CD1c-positive myeloid dendritic cell (primary cell): ENCODE measurements at regions not wholly inside any gene's neighbourhood (a gene's known extent, or its start where the extent isn't known, plus 50 kb on each side); places are given as distances from the start of the nearest gene placed in this dataset.
"Not testable (repeated sequence)": the region's sequence is repeated elsewhere in the genome, so short reads cannot be mapped to it uniquely, and the experiment has no call there.

Source experiments
- DNase-seq: peaks from one replicate; pipeline ENCODE4 v3.0.0-alpha.2; 2016; ENCODE audit errors: extremely low spot score

DNA sequence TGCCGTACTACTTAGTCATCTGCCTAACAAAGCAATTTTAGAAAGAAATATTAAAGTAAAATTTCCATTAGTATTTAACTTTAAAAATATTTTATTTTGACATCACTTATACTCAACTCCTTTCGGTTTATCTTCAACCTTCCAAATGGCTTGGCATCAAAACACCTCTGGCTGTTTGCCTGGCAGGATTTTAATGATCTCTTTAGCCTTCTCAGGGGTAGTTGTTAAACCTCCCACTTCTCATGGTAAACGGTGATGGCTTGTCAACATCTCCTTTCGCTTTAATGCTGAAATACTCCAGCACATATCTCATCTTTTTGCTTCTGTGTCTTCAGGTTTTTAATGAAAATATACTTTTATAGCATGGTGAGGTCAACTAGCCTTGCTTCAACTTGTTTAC is 747.1 kb downstream of the CETN3 start:
- no peak for DNase-seq

DNA sequence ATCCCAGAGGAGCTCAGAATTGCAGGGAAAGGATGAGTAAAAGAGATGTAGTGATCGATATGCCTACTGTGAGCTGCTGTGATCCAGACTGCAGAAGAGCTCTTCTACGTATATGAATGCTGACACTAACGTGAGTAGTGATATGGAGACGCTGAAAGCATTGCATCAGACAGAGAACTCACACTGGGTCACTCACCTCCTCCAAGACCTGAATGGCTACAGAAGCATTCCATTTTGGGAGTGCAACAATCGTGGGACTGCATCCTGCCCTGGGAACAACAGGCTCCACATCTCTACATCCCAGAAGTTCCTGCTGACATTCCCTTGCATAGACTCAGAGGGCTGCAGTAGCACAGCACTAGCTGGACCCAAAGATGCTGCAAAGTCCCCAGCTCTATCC is 755.9 kb upstream of the MEF2C start:
- no peak for DNase-seq

DNA sequence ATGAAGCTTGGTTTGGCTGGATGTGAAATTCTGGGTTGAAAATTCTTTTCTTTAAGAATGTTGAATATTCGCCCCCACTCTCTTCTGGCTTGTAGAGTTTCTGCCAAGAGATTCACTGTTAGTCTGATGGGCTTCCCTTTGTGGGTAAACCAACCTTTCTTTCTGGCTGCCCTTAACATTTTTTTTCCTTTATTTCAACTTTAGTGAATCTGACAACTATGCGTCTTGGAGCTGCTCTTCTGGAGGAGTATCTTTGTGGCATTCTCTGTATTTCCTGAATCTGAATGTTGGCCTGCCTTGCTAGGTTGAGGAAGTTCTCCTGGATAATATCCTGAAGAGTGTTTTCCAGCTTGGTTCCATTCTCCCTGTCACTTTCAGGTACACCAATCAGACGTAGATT is 751.2 kb upstream of the MEF2C start:
- not testable (repeated sequence) for DNase-seq

DNA sequence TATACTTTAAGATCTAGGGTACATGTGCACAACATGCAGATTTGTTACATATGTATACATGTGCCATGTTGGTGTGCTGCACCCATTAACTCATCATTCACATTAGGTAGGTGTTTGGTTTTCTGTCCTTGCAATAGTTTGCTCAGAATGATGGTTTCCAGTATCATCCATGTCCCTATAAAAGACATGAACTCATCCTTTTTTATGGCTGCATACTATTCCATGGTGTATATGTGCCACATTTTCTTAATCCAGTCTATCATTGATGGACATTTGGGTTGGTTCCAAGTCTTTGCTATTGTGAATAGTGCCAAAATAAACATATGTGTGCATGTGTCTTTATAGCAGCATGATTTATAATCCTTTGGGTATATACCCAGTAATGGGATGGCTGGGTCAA is 747.1 kb upstream of the MEF2C start:
- DNase-seq, result not testable (repeated sequence)

DNA sequence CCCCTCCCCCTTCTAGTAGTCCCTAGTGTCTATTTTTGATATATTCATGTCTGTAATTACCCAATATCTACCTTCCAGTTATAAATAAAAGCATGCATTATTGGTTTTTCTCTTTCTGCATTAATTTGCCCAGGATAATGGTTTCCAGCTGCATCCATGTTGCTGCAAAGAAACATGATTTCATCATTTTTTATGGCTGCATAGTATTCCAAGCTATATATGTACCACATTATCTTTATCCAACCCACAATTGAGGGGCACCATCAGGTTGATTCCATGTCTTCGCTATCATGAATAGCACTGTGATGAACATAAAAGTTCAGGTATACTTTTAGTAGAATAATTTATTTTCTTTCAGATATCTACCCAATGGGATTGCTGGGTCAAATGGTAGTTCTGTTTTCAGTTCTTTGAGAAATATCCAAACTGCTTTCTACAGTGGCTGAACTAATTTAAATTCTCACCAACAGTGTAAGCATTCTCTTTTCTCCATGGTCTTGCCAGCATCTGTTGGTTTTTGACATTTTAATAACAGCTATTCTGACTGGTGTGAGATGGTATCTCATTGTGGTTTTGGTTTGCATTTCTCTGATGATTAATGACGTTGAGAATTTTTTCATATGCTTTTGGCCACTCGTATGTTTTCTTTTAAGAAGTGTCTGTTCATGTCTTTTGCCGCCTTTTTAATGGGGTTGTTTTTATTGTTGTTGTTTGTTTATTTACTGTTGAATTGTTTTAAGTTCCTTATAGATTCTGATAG is 746.1 kb upstream of the MEF2C start:
- no peak for DNase-seq

DNA sequence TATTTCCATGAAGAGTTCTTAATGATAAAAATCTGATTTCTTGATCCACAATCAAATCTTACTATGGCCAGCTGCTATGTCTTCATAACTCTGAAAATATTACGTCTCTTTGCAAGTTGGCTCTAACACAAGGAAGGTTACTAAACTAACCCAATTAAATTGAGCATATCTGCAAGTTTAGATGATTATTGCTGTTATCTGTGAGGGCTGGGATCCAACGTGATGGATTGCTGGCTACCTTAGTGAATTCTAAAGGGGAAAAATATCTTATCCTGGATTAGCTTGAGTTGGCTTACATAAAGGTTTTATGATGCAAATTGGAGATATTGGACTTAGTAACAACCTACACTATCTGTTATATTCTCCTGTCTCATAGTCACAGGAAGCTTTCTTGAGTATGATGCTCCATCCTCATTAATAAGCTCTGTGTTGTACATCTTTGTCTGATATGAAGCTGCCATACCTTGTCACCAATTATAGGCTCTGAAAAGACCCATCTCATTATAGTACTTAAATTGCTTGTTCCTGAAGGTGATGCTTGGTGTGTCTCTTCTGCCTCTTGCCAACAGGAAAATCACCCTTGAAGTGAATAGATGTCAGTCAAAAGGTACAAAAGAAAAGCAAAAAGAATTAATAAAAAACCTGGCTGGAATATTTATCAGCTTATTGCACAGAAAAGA is 733.0 kb upstream of the MEF2C start:
- DNase-seq, result no peak

DNA sequence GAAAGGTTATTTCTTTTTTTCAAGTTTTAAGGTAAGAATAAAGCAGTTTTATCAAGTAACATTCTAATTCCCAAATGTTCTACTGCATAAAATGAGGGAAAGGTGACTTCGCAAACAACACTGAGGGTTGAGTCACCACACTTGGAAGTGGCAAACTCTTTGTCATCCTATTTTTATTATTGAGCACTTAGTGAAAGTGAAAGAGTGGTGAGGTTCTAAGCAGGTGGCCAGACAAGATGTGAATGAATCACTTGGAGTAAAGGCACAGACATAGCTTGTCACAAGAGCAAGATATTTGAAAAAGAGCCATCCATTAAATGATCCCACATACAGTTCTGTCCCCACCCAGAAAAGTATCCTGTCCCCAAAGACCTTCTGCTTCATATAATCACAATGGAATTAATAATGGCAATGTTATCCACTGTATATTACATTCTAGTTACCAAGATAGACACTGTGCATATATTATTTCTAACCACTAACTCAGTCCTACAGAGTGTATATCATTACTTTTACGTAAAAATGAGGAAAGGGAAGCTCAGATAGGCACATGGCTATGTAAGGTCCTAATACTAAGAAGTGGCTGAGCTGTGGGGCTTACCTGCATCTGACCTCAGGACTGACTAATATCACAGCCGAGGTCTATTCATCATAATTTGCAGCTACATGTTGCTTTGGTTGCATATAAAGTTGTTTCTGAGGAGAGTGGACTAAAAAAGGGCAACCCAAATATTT is 730.4 kb upstream of the MEF2C start:
- no peak for DNase-seq

DNA sequence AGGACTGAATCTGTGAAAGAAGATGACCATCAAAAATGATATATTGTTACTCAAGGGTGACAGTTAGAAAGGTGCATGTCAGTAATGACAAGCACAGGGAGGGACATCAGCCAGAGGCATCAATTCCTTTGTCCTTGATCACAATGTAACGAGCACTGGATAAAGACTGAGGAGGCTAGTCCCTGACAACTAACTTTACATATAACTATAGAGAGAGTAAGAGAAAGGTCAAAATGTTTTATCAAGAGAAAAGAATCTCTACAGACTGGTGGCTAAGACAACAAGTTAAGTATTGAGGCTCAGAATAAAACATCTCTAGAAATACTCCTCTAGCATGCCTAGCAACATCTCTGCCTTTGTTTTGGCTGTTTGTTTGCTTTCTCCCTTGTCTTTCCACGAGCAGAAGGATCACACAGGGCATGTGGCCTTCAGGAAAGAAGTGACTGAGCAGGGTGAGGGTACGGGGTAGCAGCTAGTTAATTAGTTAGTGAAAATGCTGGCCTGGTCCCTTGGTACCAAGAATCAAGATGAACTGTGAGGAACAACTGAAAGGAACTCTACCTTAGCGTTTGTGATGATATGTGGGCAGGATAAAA is 724.1 kb upstream of the MEF2C start:
- DNase-seq, result no peak

DNA sequence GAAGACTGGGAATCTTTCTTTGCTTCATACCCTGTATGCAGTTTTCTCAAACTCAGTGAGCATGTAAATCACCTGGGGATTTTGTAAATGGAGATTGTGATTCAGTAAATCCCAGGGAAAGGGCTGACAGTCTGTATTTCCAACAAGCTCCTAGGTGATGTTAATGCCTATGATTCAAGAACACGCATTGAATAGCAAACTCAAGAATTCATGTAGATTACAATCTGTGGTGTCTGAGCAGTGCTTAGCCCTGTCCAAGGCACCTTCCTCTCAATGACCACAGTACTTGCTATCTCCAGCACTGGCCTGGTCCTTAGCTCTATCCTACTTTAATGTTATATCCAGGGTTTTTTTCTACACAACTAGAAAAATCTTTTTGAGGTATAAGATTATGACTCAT is 721.4 kb upstream of the MEF2C start:
- no peak for DNase-seq

DNA sequence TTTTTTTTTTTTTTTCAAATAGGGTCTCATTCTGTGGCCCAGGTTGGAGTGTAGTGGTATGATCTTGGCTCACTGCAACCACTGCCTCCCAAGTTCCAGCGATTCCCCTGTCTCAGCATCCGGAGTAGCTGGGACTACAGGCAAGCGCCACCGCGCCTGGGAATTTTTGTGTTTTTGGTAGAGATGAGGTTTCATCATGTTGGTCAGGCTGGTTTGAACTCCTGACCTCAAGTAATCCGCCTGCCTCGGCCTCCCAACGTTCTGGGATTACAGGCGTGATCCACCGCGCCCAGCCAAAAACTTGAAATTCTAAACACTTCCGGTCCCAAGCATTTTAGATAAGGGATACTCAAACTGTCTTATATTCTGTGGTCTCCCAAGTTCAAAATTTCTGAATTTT is 718.9 kb upstream of the MEF2C start:
- no peak for DNase-seq

DNA sequence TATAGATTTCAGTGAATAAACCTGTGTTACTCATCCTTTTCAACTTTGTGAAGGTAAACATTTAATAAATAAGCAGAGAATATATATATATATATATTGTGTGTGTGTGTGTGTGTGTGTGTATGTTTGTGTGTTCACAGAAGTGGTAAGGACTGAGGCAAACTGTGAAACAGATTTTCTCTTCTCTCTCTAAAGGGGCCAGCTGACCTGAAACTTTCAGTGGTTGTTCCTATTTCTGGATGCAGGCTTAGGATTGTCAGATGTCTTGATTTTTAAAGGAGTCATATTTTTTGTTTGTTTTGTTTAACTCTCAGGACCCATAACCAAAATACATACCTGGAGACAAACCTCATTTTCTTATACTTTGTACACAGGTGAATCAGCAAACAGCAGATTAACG is 714.9 kb upstream of the MEF2C start:
- no peak for DNase-seq

DNA sequence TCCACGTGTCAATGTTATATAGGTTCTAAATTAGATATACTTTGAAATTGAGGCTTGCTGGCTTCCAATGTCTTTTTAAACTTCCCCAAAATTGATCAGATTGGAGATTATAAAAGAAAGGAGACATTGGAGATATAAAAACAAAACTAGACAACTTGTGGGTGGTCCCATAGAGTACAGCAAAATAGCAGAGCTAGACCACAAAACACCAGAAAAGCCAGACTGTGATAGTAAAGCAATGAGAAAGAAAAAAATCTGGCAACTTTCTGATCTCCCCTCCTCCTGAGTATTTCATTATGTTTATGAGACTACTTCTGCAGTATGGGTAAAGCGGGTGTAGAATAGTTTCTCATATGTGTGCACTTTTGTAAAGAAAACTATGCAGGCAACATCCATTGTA is 713.8 kb upstream of the MEF2C start:
- DNase-seq, result no peak

DNA sequence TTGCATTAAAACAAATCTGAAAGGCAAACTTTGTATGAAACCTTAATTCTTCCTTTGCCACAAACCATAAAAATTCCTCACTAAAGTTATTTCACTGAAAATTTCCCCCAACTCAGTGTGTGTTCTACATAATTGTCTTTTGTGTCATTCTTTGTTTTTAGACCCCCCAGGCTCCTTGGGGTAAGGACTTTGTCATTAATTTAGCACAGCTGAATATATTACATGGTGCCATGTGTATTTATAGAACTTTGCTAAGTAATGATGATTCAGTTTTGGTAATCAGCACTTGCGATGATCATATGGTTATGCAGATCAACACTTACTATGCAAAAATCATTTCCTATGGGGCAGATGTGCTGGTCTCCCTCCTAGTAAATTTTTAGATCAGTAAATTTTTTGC is 712.1 kb upstream of the MEF2C start:
- no peak for DNase-seq

DNA sequence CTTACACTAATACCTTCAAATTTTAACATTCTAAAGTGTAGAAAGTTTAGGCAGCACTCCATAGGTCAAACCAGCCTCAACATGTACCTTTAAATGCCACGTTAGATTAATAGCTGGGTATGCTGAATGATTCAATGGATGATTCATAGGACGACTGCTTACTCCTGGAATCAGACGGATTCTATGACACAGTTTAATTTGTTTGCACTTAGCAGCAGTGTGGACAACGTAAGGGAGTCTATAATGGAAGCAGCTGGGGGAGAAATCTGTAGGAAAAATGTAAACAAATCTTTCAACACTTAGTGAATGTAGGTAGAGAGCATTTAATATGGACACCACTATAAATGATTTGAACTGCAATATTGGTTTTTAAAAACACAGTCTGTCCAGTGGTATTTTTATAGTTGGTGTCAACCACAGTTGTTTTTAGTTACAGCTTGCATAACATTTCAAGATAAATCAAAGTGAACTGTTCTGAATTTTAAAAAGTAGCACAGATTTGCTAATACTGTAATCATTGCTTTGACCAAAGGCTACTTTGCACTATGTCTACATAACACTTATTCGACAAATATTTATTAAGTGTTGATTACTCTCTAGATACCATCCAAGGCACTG is 701.5 kb upstream of the MEF2C start:
- DNase-seq, result no peak

DNA sequence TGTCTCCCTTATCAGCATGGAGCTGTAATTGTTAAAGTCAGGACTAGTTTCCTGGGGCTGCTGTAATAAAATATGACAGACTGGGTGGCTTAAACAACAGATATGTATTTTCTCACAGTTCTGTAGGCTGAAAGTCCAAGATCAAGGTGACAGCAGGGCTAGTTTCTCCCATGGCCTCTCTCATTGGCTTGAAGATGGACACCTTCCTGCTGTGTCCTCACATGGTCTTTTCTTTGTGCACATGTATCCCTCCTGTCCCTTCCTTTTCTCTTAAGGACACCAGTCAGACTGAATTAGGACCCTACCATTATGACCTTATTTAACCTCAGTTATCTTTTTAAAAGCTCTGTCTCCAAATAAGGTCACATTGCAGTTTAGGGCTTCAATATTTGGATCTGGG is 700.5 kb upstream of the MEF2C start:
- DNase-seq, result no peak

DNA sequence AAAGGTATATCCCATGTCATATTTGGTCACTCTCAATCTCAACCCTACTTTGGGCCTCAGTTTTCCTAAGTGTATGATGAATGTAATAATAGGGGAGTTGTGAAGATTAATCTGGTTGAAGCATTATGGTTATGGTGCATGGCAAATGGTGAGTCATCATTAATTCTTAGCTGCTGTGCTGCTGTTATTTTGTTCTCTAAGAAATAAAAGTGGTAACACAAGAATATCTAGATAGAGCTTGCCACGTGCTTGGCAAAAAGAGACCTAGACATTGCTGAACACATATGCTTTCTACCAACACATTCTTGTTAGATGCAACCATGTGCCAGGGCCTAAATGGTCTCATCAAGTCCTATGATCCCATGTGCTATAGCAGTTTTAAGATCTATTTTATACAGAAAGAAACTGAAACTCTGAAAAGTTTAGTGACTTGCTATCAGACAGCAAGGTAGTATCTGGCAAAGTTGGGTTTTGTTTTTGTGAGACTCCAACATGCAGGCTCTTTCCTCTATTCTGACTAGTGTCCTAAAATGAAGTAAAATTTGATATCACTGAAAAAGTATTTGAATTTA is 699.9 kb upstream of the MEF2C start:
- no peak for DNase-seq

DNA sequence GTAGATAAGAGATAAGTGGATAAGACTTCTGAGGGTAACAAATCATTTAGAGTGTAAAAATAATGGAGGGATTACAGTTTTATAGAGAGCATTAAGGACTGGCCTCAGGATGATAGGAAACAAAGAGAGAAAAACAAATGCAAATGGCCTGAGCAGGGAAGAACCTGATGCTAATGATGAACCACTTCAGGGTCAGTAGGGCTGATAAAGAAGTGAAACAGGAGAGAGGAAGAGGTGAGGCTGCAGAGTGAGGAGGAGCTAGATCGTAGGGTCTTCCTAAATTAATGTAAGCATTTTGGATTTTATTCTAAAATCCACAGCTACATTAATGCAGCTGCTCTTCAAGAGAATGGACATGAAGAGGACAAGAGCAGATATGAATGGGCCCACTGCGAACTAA is 698.0 kb upstream of the MEF2C start:
- no peak for DNase-seq

DNA sequence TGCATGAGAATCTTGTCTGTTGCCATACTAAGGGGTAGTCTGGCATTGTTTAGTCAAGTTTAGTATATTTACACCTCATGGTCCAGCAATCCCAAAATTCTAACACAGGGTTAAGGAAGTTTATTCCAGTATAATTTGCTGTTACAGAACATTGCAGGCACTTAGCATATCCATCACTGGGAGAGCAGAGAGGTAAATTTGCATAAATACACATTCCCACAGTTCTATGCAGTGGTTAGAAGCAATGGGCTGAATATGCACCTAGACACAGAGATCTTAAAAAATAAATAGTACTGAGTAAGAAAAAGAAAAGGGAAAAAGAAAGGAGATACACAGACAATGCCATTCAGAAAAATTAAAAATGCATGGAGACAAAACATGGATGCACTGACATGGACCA is 692.3 kb upstream of the MEF2C start:
- no peak for DNase-seq

DNA sequence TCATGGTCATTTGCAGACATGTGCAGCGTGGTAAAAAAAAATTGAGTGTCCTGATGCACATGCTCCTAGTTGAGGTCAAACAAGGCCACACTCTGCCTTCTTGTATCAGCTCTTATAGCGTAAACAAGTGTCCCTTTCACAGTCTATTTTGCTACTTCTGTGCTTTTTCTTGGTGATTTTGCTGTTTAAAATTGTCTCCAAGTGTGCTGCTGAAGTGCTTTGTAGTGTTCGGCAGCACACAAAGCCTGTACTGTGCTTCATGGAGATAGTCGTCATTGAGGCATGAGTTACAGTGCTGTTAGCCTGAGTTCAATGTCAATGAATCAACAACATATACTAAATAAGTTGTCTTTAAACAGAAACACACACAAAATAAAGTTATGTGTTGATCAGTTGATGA is 690.4 kb upstream of the MEF2C start:
- no peak for DNase-seq

DNA sequence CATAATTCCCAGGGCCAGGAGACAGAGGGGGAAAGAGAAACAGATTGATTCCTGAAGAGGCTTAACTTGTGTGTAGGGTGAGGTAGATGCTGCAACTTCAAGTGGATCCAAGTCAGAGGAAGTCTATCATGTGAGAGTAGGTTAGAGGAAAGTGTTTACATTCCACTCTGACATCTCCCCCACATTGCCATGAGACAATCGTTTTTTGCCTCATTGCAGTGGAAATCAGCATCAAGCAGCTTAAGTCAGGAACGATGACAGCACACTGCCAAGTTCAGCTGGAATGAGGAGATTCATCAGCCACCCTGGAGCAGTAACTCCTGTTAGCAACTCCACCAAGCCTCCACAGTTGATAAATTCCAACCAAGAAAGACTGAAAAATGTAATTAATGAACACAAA is 689.7 kb upstream of the MEF2C start:
- DNase-seq, result no peak

DNA sequence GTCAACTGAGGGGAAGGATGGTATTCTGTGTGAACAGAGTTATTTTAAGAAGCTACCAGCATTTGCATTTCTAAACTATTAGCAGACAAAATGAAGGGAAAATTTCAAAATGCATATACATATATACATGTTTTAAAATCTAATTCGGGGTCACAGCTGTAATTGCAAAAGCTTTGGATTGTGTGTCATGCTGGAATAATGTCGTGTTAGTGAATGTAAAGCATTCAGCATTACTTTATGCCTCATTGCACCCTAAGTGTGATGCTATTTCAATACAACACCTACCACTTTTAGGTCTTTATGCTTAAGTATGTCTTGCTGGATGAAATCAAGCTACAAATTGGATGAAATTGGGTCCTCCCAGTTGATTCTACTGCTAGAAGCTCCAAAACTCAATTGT is 687.6 kb upstream of the MEF2C start:
- no peak for DNase-seq

DNA sequence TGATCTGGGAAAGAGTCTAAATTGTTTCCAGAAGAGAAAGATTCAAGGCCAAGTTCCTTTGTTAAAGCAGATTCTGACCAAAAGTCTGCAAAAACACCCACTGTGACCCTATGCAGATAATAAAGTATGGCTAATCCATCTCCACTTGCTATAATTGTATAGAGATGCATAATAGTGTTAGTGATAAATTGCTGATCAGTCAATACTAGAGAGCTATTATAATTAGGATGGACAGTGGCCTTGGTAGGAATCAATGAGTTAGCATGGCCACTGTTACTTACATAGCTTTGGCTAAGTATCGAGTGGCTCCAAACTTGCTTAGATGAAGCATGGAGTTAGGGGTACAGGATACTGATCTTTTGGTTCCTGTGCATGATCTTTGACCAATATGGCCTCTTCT is 683.4 kb upstream of the MEF2C start:
- no peak for DNase-seq
